Mucosa of stomach (tissue), 1 donor: ENCODE measurements at regions not wholly inside any gene's neighbourhood (a gene's known extent, or its start where the extent isn't known, plus 50 kb on each side); places are given as distances from the start of the nearest gene placed in this dataset.

Source experiments
- H3K27me3 ChIP-seq: one replicate; pipeline ENCODE4 v1.7.0; 2013; ENCODE audit warnings: mild to moderate bottlenecking, low read length; ENCODE audit not compliant: control insufficient read depth, insufficient read depth
- H3K36me3 ChIP-seq: one replicate; pipeline ENCODE4 v1.7.0; 2013; ENCODE audit warnings: low read length; ENCODE audit not compliant: control insufficient read depth, insufficient read depth
- H3K4me1 ChIP-seq: one replicate; pipeline ENCODE4 v1.7.0; 2013; ENCODE audit warnings: mild to moderate bottlenecking, low read length; ENCODE audit not compliant: control insufficient read depth, insufficient read depth
- H3K4me3 ChIP-seq: one replicate; pipeline ENCODE4 v1.7.0; 2013; ENCODE audit warnings: low read length
- H3K9ac ChIP-seq: one replicate; pipeline ENCODE4 v1.7.0; 2013; ENCODE audit warnings: mild to moderate bottlenecking, low read length, moderate library complexity
- H3K9me3 ChIP-seq: one replicate; pipeline ENCODE4 v1.7.0; 2013; ENCODE audit warnings: mild to moderate bottlenecking, low read length, moderate library complexity; ENCODE audit not compliant: control insufficient read depth
- donor health status: Pancreatic carcinoma.

DNA sequence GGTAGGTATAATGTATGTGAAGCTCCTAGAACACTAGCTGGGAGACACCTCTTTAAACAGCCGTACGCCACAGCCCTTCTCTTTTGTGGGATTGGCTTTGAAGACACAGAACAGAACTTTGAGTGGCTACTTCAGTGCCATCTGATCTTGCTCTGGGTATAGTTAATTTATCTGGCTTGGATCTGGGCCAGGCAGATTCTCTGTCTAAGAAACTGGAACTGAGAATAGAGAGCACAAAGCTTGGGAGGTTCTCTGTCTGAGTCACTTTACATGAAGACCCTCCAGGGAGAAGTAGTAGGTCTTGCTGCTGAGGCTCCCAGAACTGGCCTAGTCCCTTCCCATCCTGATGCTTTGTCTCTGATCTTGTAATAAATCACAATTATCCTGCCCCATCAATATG is 721.0 kb upstream of the KIF2B start:
- Histone ChIP-seq H3K4me3 (no peak overlapping the region), H3K9me3 (no peaks in the 10 kb centered on the region), H3K4me1 (no peaks in the 10 kb centered on the region), H3K36me3 (no peaks in the 10 kb centered on the region), H3K27me3 (no peaks in the 10 kb centered on the region), H3K9ac (no peak overlapping the region)

DNA sequence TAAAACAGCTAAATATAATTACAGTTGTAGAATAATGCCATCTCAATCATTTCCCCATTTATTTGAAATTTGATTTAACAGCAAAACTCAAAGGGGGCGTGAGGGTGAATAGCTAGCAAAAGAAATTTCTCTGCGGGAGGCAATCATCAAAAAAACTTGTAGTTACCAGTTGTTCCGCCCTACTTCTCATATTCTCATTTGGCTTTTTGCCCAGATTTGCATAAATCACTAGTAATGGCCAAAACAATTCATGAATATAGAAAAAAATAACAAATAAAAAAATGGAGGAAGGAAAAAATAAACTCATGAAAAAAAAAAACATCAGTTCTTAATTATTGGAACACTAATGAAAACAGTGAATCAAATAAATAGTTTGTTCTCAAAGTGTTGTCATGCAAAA is 722.6 kb upstream of the KIF2B start:
- Histone ChIP-seq H3K9me3 (no peaks in the 10 kb centered on the region), H3K4me3 (no peak overlapping the region), H3K4me1 (no peaks in the 10 kb centered on the region), H3K36me3 (no peaks in the 10 kb centered on the region), H3K27me3 (no peaks in the 10 kb centered on the region), H3K9ac (no peak overlapping the region)

DNA sequence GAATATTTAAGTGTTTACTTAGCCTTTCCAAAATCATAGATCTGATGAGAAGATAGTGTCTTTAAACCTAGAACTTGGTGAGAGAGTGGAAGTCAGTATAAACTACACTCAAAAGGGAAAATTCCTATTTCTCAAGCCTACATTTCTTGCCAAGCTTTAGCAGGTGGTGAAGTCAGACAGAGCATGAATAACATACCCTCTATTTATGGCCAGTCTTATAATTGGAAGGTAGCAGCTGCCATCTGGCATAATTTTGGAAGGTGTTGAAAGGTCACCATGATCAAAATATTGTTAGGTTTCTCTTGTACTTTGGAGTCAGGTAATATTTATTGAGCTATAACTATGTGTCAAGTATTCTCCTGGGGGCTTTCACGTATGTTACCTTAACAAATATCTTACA is 729.3 kb upstream of the KIF2B start:
- Histone ChIP-seq H3K4me1 (no peaks in the 10 kb centered on the region), H3K27me3 (no peaks in the 10 kb centered on the region), H3K4me3 (no peak overlapping the region), H3K9ac (no peak overlapping the region), H3K9me3 (no peaks in the 10 kb centered on the region), H3K36me3 (no peaks in the 10 kb centered on the region)

- Histone ChIP-seq H3K9ac (no peak overlapping the region), H3K4me3 (no peak overlapping the region), H3K9me3 (no peaks in the 10 kb centered on the region), H3K27me3 (no peaks in the 10 kb centered on the region), H3K4me1 (no peaks in the 10 kb centered on the region), H3K36me3 (no peaks in the 10 kb centered on the region)
Measured at GRCh38 chr17:53092072-53092471, 730.7 kb upstream of the KIF2B start.

- Histone ChIP-seq H3K9ac (no peak overlapping the region), H3K4me3 (no peak overlapping the region), H3K27me3 (no peaks in the 10 kb centered on the region), H3K4me1 (no peaks in the 10 kb centered on the region), H3K36me3 (no peaks in the 10 kb centered on the region), H3K9me3 (no peaks in the 10 kb centered on the region)
Measured at GRCh38 chr17:53090770-53091169, 732.0 kb upstream of the KIF2B start.

GRCh38 chr17:53088481-53088880 is 734.2 kb upstream of the KIF2B start:
- H3K4me1 ChIP-seq: no peaks in the 10 kb centered on the region
- no peak overlapping the region for H3K9ac ChIP-seq
- no peaks in the 10 kb centered on the region for H3K27me3 ChIP-seq
- no peaks in the 10 kb centered on the region for H3K9me3 ChIP-seq
- H3K36me3 ChIP-seq: no peaks in the 10 kb centered on the region
- no peak overlapping the region for H3K4me3 ChIP-seq

- no peaks in the 10 kb centered on the region for H3K4me1 ChIP-seq
- no peaks in the 10 kb centered on the region for H3K27me3 ChIP-seq
- H3K9me3 ChIP-seq: no peaks in the 10 kb centered on the region
- H3K36me3 ChIP-seq: no peaks in the 10 kb centered on the region
- H3K4me3 ChIP-seq: no peak overlapping the region
- no peak overlapping the region for H3K9ac ChIP-seq
Measured at GRCh38 chr17:53061446-53061845, 761.3 kb upstream of the KIF2B start.

- Histone ChIP-seq H3K4me3 (no peak overlapping the region), H3K4me1 (no peaks in the 10 kb centered on the region), H3K27me3 (no peaks in the 10 kb centered on the region), H3K36me3 (no peaks in the 10 kb centered on the region), H3K9me3 (no peaks in the 10 kb centered on the region), H3K9ac (no peak overlapping the region)
Measured at GRCh38 chr17:53058031-53058430, 764.7 kb upstream of the KIF2B start.

GRCh38 chr17:53046781-53047180 is 775.9 kb upstream of the KIF2B start:
- H3K27me3 ChIP-seq: no peaks in the 10 kb centered on the region
- no peak overlapping the region for H3K9ac ChIP-seq
- no peaks in the 10 kb centered on the region for H3K4me1 ChIP-seq
- H3K9me3 ChIP-seq: no peaks in the 10 kb centered on the region
- no peak overlapping the region for H3K4me3 ChIP-seq
- no peaks in the 10 kb centered on the region for H3K36me3 ChIP-seq

DNA sequence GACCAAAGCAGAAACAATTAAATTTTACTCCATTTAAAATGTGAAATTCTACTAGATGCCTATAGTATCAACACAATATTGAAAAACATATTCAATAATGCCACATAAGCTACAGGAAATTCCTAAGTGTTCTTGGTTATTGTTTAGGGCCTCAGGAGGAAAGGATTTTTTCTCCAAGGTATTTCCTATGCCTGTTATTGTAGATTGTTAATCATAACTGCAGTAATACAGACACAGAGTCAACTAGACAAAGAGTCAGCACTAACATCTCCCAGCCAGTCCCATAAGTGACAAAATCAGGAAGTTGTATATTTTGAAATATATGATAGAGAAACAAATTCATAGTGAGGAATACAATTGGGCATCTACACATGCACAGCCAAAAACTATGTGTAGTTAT is 782.7 kb upstream of the KIF2B start:
- Histone ChIP-seq H3K27me3 (no peaks in the 10 kb centered on the region), H3K9ac (no peak overlapping the region), H3K36me3 (no peaks in the 10 kb centered on the region), H3K4me3 (no peak overlapping the region), H3K4me1 (no peaks in the 10 kb centered on the region), H3K9me3 (no peaks in the 10 kb centered on the region)

- Histone ChIP-seq H3K9me3 (no peaks in the 10 kb centered on the region), H3K4me1 (no peaks in the 10 kb centered on the region), H3K4me3 (no peak overlapping the region), H3K27me3 (no peaks in the 10 kb centered on the region), H3K36me3 (no peaks in the 10 kb centered on the region), H3K9ac (no peak overlapping the region)
Measured at GRCh38 chr17:53033297-53033696, 789.4 kb upstream of the KIF2B start.

- no peaks in the 10 kb centered on the region for H3K27me3 ChIP-seq
- no peak overlapping the region for H3K9ac ChIP-seq
- no peaks in the 10 kb centered on the region for H3K4me1 ChIP-seq
- H3K9me3 ChIP-seq: no peaks in the 10 kb centered on the region
- H3K36me3 ChIP-seq: no peaks in the 10 kb centered on the region
- H3K4me3 ChIP-seq: no peak overlapping the region
Measured at GRCh38 chr17:53032861-53033271, 789.9 kb upstream of the KIF2B start.

- Histone ChIP-seq H3K9me3 (no peaks in the 10 kb centered on the region), H3K4me3 (no peak overlapping the region), H3K27me3 (no peaks in the 10 kb centered on the region), H3K4me1 (no peaks in the 10 kb centered on the region), H3K36me3 (no peaks in the 10 kb centered on the region), H3K9ac (no peak overlapping the region)
Measured at GRCh38 chr17:53017227-53017626, 805.5 kb upstream of the KIF2B start.
